ENCODE measurements at regions not wholly inside any gene's neighbourhood (a gene's known extent, or its start where the extent isn't known, plus 50 kb on each side); places are given as distances from the start of the nearest gene placed in this dataset.

GRCh38 chr3:24588629-24589512 is 94.2 kb upstream of the THRB start:
- 0% methylated on average over 3 of the region's 6 CpGs for WGBS (ENCODE audit: insufficient coverage)
- Histone ChIP-seq H3K4me3 (ENCODE audit: control insufficient read depth in 1 of 7, extremely low read depth in 1 of 7, insufficient read depth in 4 of 7, low read depth in 2 of 7, low read length in 6 of 7) (peak overlapping the region in 6 of 7 experiments; percentile 10 to 66 (median 36)), H3K27me3 (replicated peaks in 2 of 5; ENCODE audit: control insufficient read depth in 4 of 5, insufficient read depth in 5 of 5, low read length in 4 of 5) (no peaks in the 10 kb centered on the region), H3K4me1 (ENCODE audit: control extremely low read depth in 1 of 4, control insufficient read depth in 4 of 4, insufficient read depth in 4 of 4, low read length in 3 of 4) (peaks cover 16 to 40% (median 27%) of the 10 kb centered on the region in 4 experiments), H3K27ac (ENCODE audit: insufficient read depth in 1 of 2, low read depth in 1 of 2, low read length in 2 of 2, poor library complexity in 1 of 2, severe bottlenecking in 2 of 2) (peak overlapping the region; percentile 17 to 59), H3K36me3 (ENCODE audit: control insufficient read depth in 4 of 4, insufficient read depth in 4 of 4, low read length in 3 of 4) (no peaks in the 10 kb centered on the region), H3K9me3 (ENCODE audit: control extremely low read depth in 1 of 5, control insufficient read depth in 4 of 5, insufficient read depth in 2 of 5, low read depth in 1 of 5, low read length in 4 of 5) (no peaks in the 10 kb centered on the region)
- DNase-seq = peak in 2 of 3 donors; percentile 21 to 31
- ChIA-PET POLR2A (no interaction called here), CTCF (interaction anchor here (1.0 to 2.1 kb wide), 4 partner anchors 9 to 95 kb away, joined by 3 to 6 read pairs (median 3); no protein-coding TSS in a partner anchor)

GRCh38 chr3:24589513-24589851 is 94.8 kb upstream of the THRB start:
- peak overlapping the region in 1 of 2 experiments; percentile 59 for H3K27ac ChIP-seq (ENCODE audit: insufficient read depth in 1 of 2, low read depth in 1 of 2, low read length in 2 of 2, poor library complexity in 1 of 2, severe bottlenecking in 2 of 2)
- no peaks in the 10 kb centered on the region for H3K36me3 ChIP-seq (ENCODE audit: control insufficient read depth in 4 of 4, insufficient read depth in 4 of 4, low read length in 3 of 4)
- H3K27me3 ChIP-seq (replicated peaks in 2 of 5; ENCODE audit: control insufficient read depth in 4 of 5, insufficient read depth in 5 of 5, low read length in 4 of 5) = no peaks in the 10 kb centered on the region
- H3K4me1 ChIP-seq (ENCODE audit: control extremely low read depth in 1 of 4, control insufficient read depth in 4 of 4, insufficient read depth in 4 of 4, low read length in 3 of 4) = peaks cover 16 to 40% (median 27%) of the 10 kb centered on the region in 4 experiments
- ChIA-PET CTCF (interaction anchor here (1.0 to 2.1 kb wide), 3 partner anchors 8 to 85 kb away, joined by 3 to 6 read pairs (median 4); no protein-coding TSS in a partner anchor), POLR2A (no interaction called here)
- DNase-seq = no peak
- no CpG with 5 or more reads among the region's 1 CpG for WGBS (ENCODE audit: insufficient coverage)
- H3K9me3 ChIP-seq (ENCODE audit: control extremely low read depth in 1 of 5, control insufficient read depth in 4 of 5, insufficient read depth in 2 of 5, low read depth in 1 of 5, low read length in 4 of 5) = no peaks in the 10 kb centered on the region
- H3K4me3 ChIP-seq (ENCODE audit: control insufficient read depth in 1 of 7, extremely low read depth in 1 of 7, insufficient read depth in 4 of 7, low read depth in 2 of 7, low read length in 6 of 7) = peak overlapping the region in 3 of 7 experiments; percentile 27 to 66 (median 39)

GRCh38 chr3:24589931-24590880 is 95.6 kb upstream of the THRB start:
- no CpG with 5 or more reads among the region's 3 CpGs for WGBS (ENCODE audit: insufficient coverage)
- ChIA-PET CTCF (interaction anchor here (0.6 to 1.6 kb wide), 4 partner anchors 13 to 202 kb away, joined by 3 to 4 read pairs (median 4); no protein-coding TSS in a partner anchor), POLR2A (no interaction called here)
- peaks cover 16 to 40% (median 27%) of the 10 kb centered on the region in 4 experiments for H3K4me1 ChIP-seq (ENCODE audit: control extremely low read depth in 1 of 4, control insufficient read depth in 4 of 4, insufficient read depth in 4 of 4, low read length in 3 of 4)
- DNase-seq = no peak
- peak overlapping the region in 3 of 7 experiments; percentile 5 to 36 (median 25) for H3K4me3 ChIP-seq (ENCODE audit: control insufficient read depth in 1 of 7, extremely low read depth in 1 of 7, insufficient read depth in 4 of 7, low read depth in 2 of 7, low read length in 6 of 7)
- H3K27me3 ChIP-seq (replicated peaks in 2 of 5; ENCODE audit: control insufficient read depth in 4 of 5, insufficient read depth in 5 of 5, low read length in 4 of 5) = no peaks in the 10 kb centered on the region
- peak overlapping the region in 1 of 2 experiments; percentile 59 for H3K27ac ChIP-seq (ENCODE audit: insufficient read depth in 1 of 2, low read depth in 1 of 2, low read length in 2 of 2, poor library complexity in 1 of 2, severe bottlenecking in 2 of 2)
- H3K9me3 ChIP-seq (ENCODE audit: control extremely low read depth in 1 of 5, control insufficient read depth in 4 of 5, insufficient read depth in 2 of 5, low read depth in 1 of 5, low read length in 4 of 5) = no peaks in the 10 kb centered on the region
- H3K36me3 ChIP-seq (ENCODE audit: control insufficient read depth in 4 of 4, insufficient read depth in 4 of 4, low read length in 3 of 4) = no peaks in the 10 kb centered on the region

- H3K27me3 ChIP-seq (replicated peaks in 2 of 5; ENCODE audit: control insufficient read depth in 4 of 5, insufficient read depth in 5 of 5, low read length in 4 of 5) = no peaks in the 10 kb centered on the region
- peaks cover 16 to 40% (median 27%) of the 10 kb centered on the region in 4 experiments for H3K4me1 ChIP-seq (ENCODE audit: control extremely low read depth in 1 of 4, control insufficient read depth in 4 of 4, insufficient read depth in 4 of 4, low read length in 3 of 4)
- peak in 2 of 3 donors; percentile 56 to 69 for DNase-seq
- H3K27ac ChIP-seq (ENCODE audit: insufficient read depth in 1 of 2, low read depth in 1 of 2, low read length in 2 of 2, poor library complexity in 1 of 2, severe bottlenecking in 2 of 2) = no peak overlapping the region
- no peaks in the 10 kb centered on the region for H3K36me3 ChIP-seq (ENCODE audit: control insufficient read depth in 4 of 4, insufficient read depth in 4 of 4, low read length in 3 of 4)
- ChIA-PET POLR2A (no interaction called here), CTCF (interaction anchor here (0.6 to 1.6 kb wide), 3 partner anchors 12 to 203 kb away, joined by 3 to 4 read pairs (median 3); no protein-coding TSS in a partner anchor)
- no peaks in the 10 kb centered on the region for H3K9me3 ChIP-seq (ENCODE audit: control extremely low read depth in 1 of 5, control insufficient read depth in 4 of 5, insufficient read depth in 2 of 5, low read depth in 1 of 5, low read length in 4 of 5)
- no peak overlapping the region for H3K4me3 ChIP-seq (ENCODE audit: control insufficient read depth in 1 of 7, extremely low read depth in 1 of 7, insufficient read depth in 4 of 7, low read depth in 2 of 7, low read length in 6 of 7)
These were observed 96.5 kb upstream of the THRB start for GRCh38 chr3:24591191-24591590.

GRCh38 chr3:24591661-24592555 is 97.3 kb upstream of the THRB start:
- ChIA-PET CTCF (interaction anchor here (0.8 to 1.6 kb wide), 5 partner anchors 8 to 88 kb away, joined by 3 to 4 read pairs (median 3); no protein-coding TSS in a partner anchor), POLR2A (no interaction called here)
- H3K4me1 ChIP-seq (ENCODE audit: control extremely low read depth in 1 of 4, control insufficient read depth in 4 of 4, insufficient read depth in 4 of 4, low read length in 3 of 4) = peaks cover 16 to 40% (median 27%) of the 10 kb centered on the region in 4 experiments
- no peaks in the 10 kb centered on the region for H3K9me3 ChIP-seq (ENCODE audit: control extremely low read depth in 1 of 5, control insufficient read depth in 4 of 5, insufficient read depth in 2 of 5, low read depth in 1 of 5, low read length in 4 of 5)
- 96% methylated on average over 4 of the region's 5 CpGs for WGBS (ENCODE audit: insufficient coverage)
- H3K27me3 ChIP-seq (replicated peaks in 2 of 5; ENCODE audit: control insufficient read depth in 4 of 5, insufficient read depth in 5 of 5, low read length in 4 of 5) = no peaks in the 10 kb centered on the region
- no peak overlapping the region for H3K27ac ChIP-seq (ENCODE audit: insufficient read depth in 1 of 2, low read depth in 1 of 2, low read length in 2 of 2, poor library complexity in 1 of 2, severe bottlenecking in 2 of 2)
- H3K4me3 ChIP-seq (ENCODE audit: control insufficient read depth in 1 of 7, extremely low read depth in 1 of 7, insufficient read depth in 4 of 7, low read depth in 2 of 7, low read length in 6 of 7) = no peak overlapping the region
- DNase-seq = no peak
- no peaks in the 10 kb centered on the region for H3K36me3 ChIP-seq (ENCODE audit: control insufficient read depth in 4 of 4, insufficient read depth in 4 of 4, low read length in 3 of 4)

GRCh38 chr3:24594161-24594560 is 99.5 kb upstream of the THRB start:
- DNase-seq = no peak
- CTCF ChIA-PET = no interaction called here
- Histone ChIP-seq H3K4me3 (ENCODE audit: control insufficient read depth in 1 of 7, extremely low read depth in 1 of 7, insufficient read depth in 4 of 7, low read depth in 2 of 7, low read length in 6 of 7) (no peak overlapping the region), H3K27ac (ENCODE audit: insufficient read depth in 1 of 2, low read depth in 1 of 2, low read length in 2 of 2, poor library complexity in 1 of 2, severe bottlenecking in 2 of 2) (no peak overlapping the region), H3K27me3 (replicated peaks in 2 of 5; ENCODE audit: control insufficient read depth in 4 of 5, insufficient read depth in 5 of 5, low read length in 4 of 5) (no peaks in the 10 kb centered on the region), H3K9me3 (ENCODE audit: control extremely low read depth in 1 of 5, control insufficient read depth in 4 of 5, insufficient read depth in 2 of 5, low read depth in 1 of 5, low read length in 4 of 5) (no peaks in the 10 kb centered on the region), H3K36me3 (ENCODE audit: control insufficient read depth in 4 of 4, insufficient read depth in 4 of 4, low read length in 3 of 4) (no peaks in the 10 kb centered on the region), H3K4me1 (ENCODE audit: control extremely low read depth in 1 of 4, control insufficient read depth in 4 of 4, insufficient read depth in 4 of 4, low read length in 3 of 4) (peaks cover 2 to 25% (median 14%) of the 10 kb centered on the region in 4 experiments)
- POLR2A ChIA-PET = no interaction called here
